CD14-positive monocyte (primary cell): ENCODE measurements at regions not wholly inside any gene's neighbourhood (a gene's known extent, or its start where the extent isn't known, plus 50 kb on each side); places are given as distances from the start of the nearest gene placed in this dataset.

Experiments used
- DNase-seq, 3 donors: peaks; one replicate each; pipeline ENCODE4 v3.0.0-alpha.2; 2011 to 2022
- H2AFZ ChIP-seq: 2 replicates; pipeline ENCODE4 v1.6.0; 2012; ENCODE audit warnings: mild to moderate bottlenecking, low read depth, low read length, inconsistent platforms; ENCODE audit not compliant: insufficient read depth, poor library complexity, severe bottlenecking
- H3K27ac ChIP-seq, 2 donors: 1 replicate in 1 of 2; 2 replicates in 1 of 2; pipeline ENCODE4 v1.5.1; 2012 to 2013; ENCODE audit warnings: low read length in 2 of 2, control low read depth in 1 of 2, inconsistent platforms in 1 of 2, low read depth in 1 of 2, mild to moderate bottlenecking in 1 of 2
- H3K27me3 ChIP-seq, 2 donors: one replicate each; pipeline versions ENCODE4 v1.6.0 to v1.6.1; 2011 to 2013; ENCODE audit warnings: low read length in 2 of 2; ENCODE audit not compliant: control insufficient read depth in 2 of 2, insufficient read depth in 2 of 2
- H3K36me3 ChIP-seq, 2 donors: replicated peaks in 1 of 2; 1 replicate in 1 of 2; 2 replicates in 1 of 2; pipeline versions ENCODE4 v1.5.1 to v1.6.1; 2012 to 2013; ENCODE audit warnings: low read length in 2 of 2, control low read depth in 1 of 2, inconsistent platforms in 1 of 2, mild to moderate bottlenecking in 1 of 2; ENCODE audit not compliant: insufficient read depth in 2 of 2, control insufficient read depth in 1 of 2
- H3K4me1 ChIP-seq, 2 donors: 1 replicate in 1 of 2; 2 replicates in 1 of 2; pipeline versions ENCODE4 v1.5.1 to v1.6.1; 2012 to 2013; ENCODE audit warnings: low read length in 2 of 2, control low read depth in 1 of 2, inconsistent platforms in 1 of 2, mild to moderate bottlenecking in 1 of 2, moderate library complexity in 1 of 2; ENCODE audit not compliant: insufficient read depth in 2 of 2, control insufficient read depth in 1 of 2
- H3K4me2 ChIP-seq: replicated peaks from 2 replicates; pipeline ENCODE3; 2012; ENCODE audit warnings: low read length, moderate library complexity, mild to moderate bottlenecking; ENCODE audit not compliant: poor library complexity, severe bottlenecking; ENCODE audit errors: extremely low read depth
- H3K4me3 ChIP-seq, 3 experiments: fragments of 200-600 bp in 1 of 3; sonication (generic) in 1 of 3; replicated peaks in 1 of 3; 1 replicate in 2 of 3; 2 replicates in 1 of 3; pipeline ENCODE4 v1.5.1; 2011 to 2013; ENCODE audit warnings: low read length in 3 of 3, mild to moderate bottlenecking in 3 of 3, control low read depth in 2 of 3, low read depth in 2 of 3, inconsistent platforms in 1 of 3, moderate library complexity in 1 of 3
- H3K79me2 ChIP-seq: 2 replicates; pipeline ENCODE4 v1.6.0; 2012; ENCODE audit warnings: mild to moderate bottlenecking, control low read depth, inconsistent platforms, low read length, moderate library complexity; ENCODE audit not compliant: insufficient read depth
- H3K9ac ChIP-seq: 2 replicates; pipeline ENCODE4 v1.6.0; 2017; ENCODE audit warnings: low read length, mild to moderate bottlenecking; ENCODE audit not compliant: insufficient read depth, poor library complexity, severe bottlenecking
- H3K9me3 ChIP-seq, 2 donors: replicated peaks in 1 of 2; 1 replicate in 1 of 2; 2 replicates in 1 of 2; pipeline versions ENCODE4 v1.5.1 to v1.6.1; 2012 to 2013; ENCODE audit warnings: low read length in 2 of 2, control low read depth in 1 of 2; ENCODE audit not compliant: control insufficient read depth in 1 of 2, insufficient read depth in 1 of 2
- H4K20me1 ChIP-seq: 2 replicates; pipeline ENCODE4 v1.6.0; 2012; ENCODE audit warnings: mild to moderate bottlenecking, low read length, control low read depth, moderate library complexity; ENCODE audit not compliant: insufficient read depth
- H3K27ac Mint-ChIP-seq, 7 donors: one replicate each; pipeline ENCODE4 v1.8.0; 2020; ENCODE audit warnings: mild to moderate bottlenecking in 7 of 7, mixed read lengths in 7 of 7, moderate library complexity in 6 of 7, inconsistent platforms in 2 of 7
- H3K27me3 Mint-ChIP-seq, 3 donors: one replicate each; pipeline ENCODE4 v1.8.0; 2021 to 2022; ENCODE audit warnings: low read depth in 3 of 3, mild to moderate bottlenecking in 3 of 3, mixed read lengths in 3 of 3, moderate library complexity in 3 of 3, inconsistent platforms in 1 of 3
- H3K36me3 Mint-ChIP-seq, 2 donors: one replicate each; pipeline ENCODE4 v1.8.0; 2020; ENCODE audit warnings: mixed read lengths in 2 of 2, inconsistent platforms in 1 of 2, mild to moderate bottlenecking in 1 of 2
- H3K4me1 Mint-ChIP-seq: one replicate; pipeline ENCODE4 v1.8.0; 2020; ENCODE audit warnings: mild to moderate bottlenecking, mixed read lengths
- H3K4me3 Mint-ChIP-seq, 2 donors: one replicate each; pipeline ENCODE4 v1.8.0; 2020; ENCODE audit warnings: mild to moderate bottlenecking in 2 of 2, mixed read lengths in 2 of 2, moderate library complexity in 1 of 2
- H3K9me3 Mint-ChIP-seq, 7 donors: one replicate each; pipeline ENCODE4 v1.8.0; 2020 to 2022; ENCODE audit warnings: mixed read lengths in 7 of 7, mild to moderate bottlenecking in 6 of 7, moderate library complexity in 6 of 7, inconsistent platforms in 2 of 7
- CTCF ChIP-seq: fragments of 200-600 bp; IDR thresholded peaks from one replicate; pipeline ENCODE4 v1.8.0; 2022; ENCODE audit warnings: antibody characterized with exemption, mild to moderate bottlenecking
- WGBS: methylation state at CpG from one replicate; pipeline ENCODE4 v1.1.5; 2013; ENCODE audit warnings: missing lambda C conversion rate; ENCODE audit not compliant: insufficient coverage; 5-methylcytosine and 5-hydroxymethylcytosine counted together
- intact Hi-C, 2 donors: fragments of 100-400 bp; cut with micrococcal nuclease; formaldehyde crosslinking; loops; one replicate each; pipeline versions ENCODE4 v1.15.0 to v1.15.1; 2023

- H3K9me3 Mint-ChIP-seq, result peaks cover 0 to 3% (median 0%) of the 10 kb centered on the region in 7 donors
- H3K36me3 ChIP-seq, result no peaks in the 10 kb centered on the region
- no peaks in the 10 kb centered on the region for H3K9me3 ChIP-seq
- H4K20me1 ChIP-seq, result no peaks in the 10 kb centered on the region
- H3K4me2 ChIP-seq, result no peak overlapping the region
- no peak overlapping the region for H3K4me3 ChIP-seq
- no peak for DNase-seq
- H3K36me3 Mint-ChIP-seq, result no peaks in the 10 kb centered on the region
- H3K27ac ChIP-seq, result no peak overlapping the region
- TF ChIP-seq CTCF, result no peak
- peaks cover 7 to 22% (median 9%) of the 10 kb centered on the region in 3 donors for H3K27me3 Mint-ChIP-seq
- intact Hi-C loops, result no loop called here
- no peaks in the 10 kb centered on the region for H3K79me2 ChIP-seq
- H3K27me3 ChIP-seq, result peaks cover 2% of the 10 kb centered on the region in 2 donors
- H3K4me1 Mint-ChIP-seq, result peaks cover 5% of the 10 kb centered on the region
- no peaks in the 10 kb centered on the region for H3K4me1 ChIP-seq
- H3K4me3 Mint-ChIP-seq, result no peak overlapping the region
- 79% methylated on average over 4 of the region's 7 CpGs for WGBS
- no peak overlapping the region for H3K9ac ChIP-seq
- H2AFZ ChIP-seq, result no peak overlapping the region
- H3K27ac Mint-ChIP-seq, result no peak overlapping the region
Observed at GRCh38 chr12:112645586-112645985, 146.0 kb upstream of the RPH3A start.

GRCh38 chr12:112656141-112656540, 135.4 kb upstream of the RPH3A start:
- H4K20me1 ChIP-seq, result no peaks in the 10 kb centered on the region
- no peak overlapping the region for H3K4me3 ChIP-seq
- H3K9me3 ChIP-seq, result no peaks in the 10 kb centered on the region
- no peaks in the 10 kb centered on the region for H3K27me3 ChIP-seq
- H3K27me3 Mint-ChIP-seq, result peaks cover 2 to 5% (median 4%) of the 10 kb centered on the region in 3 donors
- no peaks in the 10 kb centered on the region for H3K79me2 ChIP-seq
- H3K27ac Mint-ChIP-seq, result no peak overlapping the region
- no peaks in the 10 kb centered on the region for H3K36me3 ChIP-seq
- no peaks in the 10 kb centered on the region for H3K36me3 Mint-ChIP-seq
- H3K4me2 ChIP-seq, result no peak overlapping the region
- no peak overlapping the region for H3K4me3 Mint-ChIP-seq
- intact Hi-C loops, result no loop called here
- TF ChIP-seq CTCF, result no peak
- H3K4me1 Mint-ChIP-seq, result no peaks in the 10 kb centered on the region
- H3K9ac ChIP-seq, result no peak overlapping the region
- no peak overlapping the region for H2AFZ ChIP-seq
- peaks cover 0 to 4% (median 0%) of the 10 kb centered on the region in 7 donors for H3K9me3 Mint-ChIP-seq
- H3K4me1 ChIP-seq, result no peaks in the 10 kb centered on the region
- WGBS, result no CpG with 5 or more reads among the region's 3 CpGs
- no peak for DNase-seq
- H3K27ac ChIP-seq, result no peak overlapping the region
